ENCODE measurements at regions not wholly inside any gene's neighbourhood (a gene's known extent, or its start where the extent isn't known, plus 50 kb on each side); places are given as distances from the start of the nearest gene placed in this dataset.

GRCh38 chr7:128168667-128169210 lies 72.3 kb upstream of the LEP start:
- no peak for DNase-seq

DNA sequence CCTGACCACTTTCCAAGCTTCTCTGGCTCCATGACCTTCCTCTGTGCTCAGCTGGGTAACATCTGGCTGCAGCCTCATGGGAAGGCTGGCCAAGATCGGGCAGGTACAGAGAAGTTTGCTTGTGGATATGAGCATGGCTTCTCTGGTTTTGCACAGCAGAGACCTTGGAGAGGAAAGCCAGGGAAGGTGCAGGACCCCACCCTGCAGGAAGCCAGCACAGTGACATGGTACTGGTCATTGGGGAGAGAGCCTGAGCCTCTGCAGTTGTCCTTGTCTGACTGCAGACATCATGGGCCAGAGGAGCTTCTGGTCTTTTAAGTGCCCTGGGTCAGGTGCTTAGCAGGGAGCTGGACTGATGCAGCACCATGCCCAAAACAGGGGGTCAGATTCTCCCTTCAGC lies 70.6 kb upstream of the LEP start:
- DNase-seq: no peak

DNA sequence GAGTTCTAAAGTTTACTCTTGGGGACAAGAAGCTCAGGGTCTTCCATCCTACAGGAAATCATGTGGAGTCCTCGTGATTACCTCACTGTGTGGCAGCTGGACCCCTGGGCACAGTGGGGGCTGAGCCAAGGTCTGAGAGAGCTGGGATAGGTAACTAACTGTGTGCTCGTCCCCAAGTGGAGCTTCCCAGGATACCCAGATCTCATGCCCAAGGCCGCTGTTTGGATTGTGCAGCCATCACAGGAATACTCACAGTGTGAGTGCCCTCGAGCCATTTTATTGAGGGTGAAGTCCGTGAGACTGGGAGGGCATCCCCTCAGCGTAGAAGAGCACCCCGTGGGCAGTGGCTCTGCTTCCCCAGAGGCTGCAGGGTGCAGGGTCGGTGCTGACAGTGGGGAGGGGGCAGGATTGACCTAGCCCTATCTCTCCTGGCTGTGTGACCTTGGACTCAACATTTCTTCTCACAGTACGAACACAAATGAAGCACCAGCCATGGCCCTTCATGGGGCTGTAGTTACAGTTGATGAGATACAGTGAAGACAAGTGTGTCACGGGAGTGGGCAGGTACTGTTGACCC lies 69.6 kb upstream of the LEP start:
- no peak for DNase-seq

DNA sequence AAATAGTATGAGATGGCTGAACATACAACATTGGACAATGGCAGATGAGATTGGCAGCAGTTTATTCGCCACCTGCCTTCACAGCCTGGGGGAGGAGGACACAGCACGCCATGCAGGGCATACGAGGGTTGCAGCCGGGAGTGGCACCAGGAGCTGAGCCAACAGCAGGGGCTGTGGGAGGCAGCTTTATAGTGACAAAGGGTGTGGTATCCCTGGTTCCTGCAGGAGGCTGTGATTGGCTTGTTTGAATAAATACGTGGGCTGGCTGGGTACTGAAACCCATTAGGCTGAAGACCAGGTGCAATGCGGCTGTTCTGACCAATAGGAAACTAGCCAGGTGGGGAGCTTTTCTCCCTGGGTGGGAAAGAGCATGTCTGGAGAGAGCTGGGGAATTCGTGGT lies 68.9 kb upstream of the LEP start:
- no peak for DNase-seq

DNA sequence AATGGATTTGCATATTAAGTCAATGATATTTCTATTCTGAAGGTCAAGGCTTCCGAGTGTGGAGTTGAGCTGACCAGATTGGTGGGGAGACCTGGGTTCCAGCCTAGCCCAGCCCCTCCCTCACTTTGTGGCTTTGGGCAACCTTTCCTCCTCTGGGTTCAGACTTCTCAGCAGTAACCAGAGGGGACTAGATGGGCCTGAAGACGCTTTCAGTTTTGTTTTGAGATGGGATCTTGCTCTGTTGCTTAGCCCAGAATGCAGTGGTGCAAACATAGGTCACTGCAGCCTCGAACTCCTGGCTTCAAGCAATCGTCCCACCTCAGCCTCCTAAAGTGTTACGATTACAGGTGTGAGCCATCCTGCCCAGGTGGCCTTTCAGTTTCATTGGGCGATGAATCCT lies 68.1 kb upstream of the LEP start:
- peak; percentile 2 for DNase-seq

DNA sequence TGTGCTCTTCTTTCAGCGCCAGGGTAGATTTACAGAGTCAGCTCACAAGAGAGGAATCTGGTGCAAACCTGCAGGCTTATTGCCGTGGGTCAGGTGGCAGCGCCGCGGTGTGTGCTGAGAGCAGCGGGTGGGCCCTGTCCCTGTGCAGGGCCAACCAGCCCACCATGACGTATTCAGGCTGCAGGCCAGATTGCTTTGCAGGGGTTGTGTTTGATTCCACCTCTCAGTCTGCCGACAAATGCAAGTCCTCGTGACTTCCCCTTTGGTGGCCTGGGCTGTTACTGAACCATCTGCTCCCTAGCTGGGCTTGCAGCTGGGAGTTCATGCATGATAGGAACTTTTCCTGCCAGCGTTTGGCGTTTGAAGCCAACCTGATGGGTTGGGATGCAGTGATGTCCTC lies 66.7 kb upstream of the LEP start:
- no peak for DNase-seq

DNA sequence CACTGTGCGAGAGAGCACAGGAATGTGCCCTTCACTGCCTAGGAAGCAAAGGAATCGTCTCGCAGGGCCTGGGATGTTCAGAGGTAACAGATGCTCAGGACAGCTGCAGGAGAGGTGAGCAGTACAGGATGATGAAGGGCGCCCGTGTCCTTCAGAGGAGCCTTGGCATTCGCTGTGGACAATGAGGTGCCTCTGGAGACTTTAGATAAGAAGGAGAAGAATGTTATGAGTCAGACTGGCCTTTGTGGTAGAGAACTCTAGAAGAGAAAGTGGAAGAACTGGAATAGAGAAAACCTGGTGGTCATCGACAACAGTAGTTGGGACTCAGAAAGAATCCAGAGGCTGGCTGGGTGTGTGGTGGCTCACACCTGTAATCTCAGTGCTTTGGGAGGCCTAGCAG lies 64.4 kb upstream of the LEP start:
- DNase-seq: peak; percentile 33

- no peak for DNase-seq
Observed at GRCh38 chr7:128177768-128178550, 63.1 kb upstream of the LEP start.

DNA sequence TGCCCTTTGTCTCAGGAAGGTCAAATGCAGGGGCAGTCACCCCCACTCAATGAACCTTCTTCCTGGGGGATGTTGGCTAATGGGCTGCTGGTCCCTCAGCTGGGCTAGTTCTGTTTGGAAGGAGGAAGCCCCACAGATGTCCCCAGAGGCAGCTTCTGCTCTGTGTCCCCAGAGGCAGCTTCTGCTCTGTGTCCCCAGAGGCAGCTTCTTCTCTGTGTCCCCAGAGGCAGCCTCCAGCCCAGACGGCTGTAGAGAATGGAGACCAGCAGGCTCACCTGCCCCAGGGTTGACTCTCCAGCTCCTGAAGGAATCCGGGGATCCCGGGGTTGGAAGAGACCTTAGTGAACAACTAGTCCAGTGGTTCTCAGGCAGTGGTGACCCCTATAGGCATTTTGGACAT lies 62.5 kb upstream of the LEP start:
- DNase-seq: no peak

- no peak for DNase-seq
Observed at GRCh38 chr7:128188396-128189230, 52.5 kb upstream of the LEP start.

GRCh38 chr7:128189231-128189930 lies 51.7 kb upstream of the LEP start:
- DNase-seq: no peak

GRCh38 chr7:128190051-128190647 lies 50.9 kb upstream of the LEP start:
- no peak for DNase-seq

DNA sequence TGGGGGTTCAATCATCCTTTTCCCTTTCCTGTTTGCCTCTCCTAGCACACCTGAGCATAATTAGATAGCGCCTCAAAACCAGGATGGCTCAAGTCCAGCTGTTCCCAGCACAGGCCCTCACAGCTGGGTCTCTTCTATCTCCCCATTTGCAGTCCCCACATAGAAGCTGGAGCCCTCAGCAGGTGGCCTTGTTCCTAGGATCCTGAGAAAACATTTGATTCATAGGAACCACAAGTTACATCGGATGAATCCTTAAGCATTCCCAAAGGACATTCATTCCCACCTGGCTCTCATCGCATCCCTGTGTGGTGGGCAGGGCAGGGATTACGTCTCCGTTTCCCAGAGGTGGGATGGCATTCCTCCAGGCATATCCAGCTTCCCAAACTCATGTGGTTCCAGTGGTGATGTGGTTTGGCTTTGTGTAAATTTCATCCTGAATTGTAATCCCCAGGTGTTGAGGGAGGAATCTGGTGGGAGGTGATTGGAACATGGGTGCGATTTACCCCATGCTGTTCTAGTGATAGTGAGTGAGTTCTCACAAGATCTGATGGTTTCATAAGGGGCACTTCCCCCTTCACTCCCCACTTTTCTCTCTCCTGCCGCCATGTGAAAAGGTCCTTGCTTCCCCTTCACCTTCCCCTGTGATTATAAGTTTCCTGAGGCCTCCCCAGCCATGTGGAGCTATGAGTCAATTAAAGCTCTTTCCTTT lies 49.8 kb upstream of the LEP start:
- DNase-seq: no peak

Data from OCI-M1 (cell line).